HCT116 (cell line): ENCODE measurements at regions not wholly inside any gene's neighbourhood (a gene's known extent, or its start where the extent isn't known, plus 50 kb on each side); places are given as distances from the start of the nearest gene placed in this dataset.

Experiments used
- EGR1 ChIP-seq: IDR thresholded peaks from 2 replicates; pipeline ENCODE4 v1.6.1; 2012; ENCODE audit warnings: low read depth
- ELF1 ChIP-seq: IDR thresholded peaks from 2 replicates; pipeline ENCODE4 v1.6.1; 2012; ENCODE audit warnings: low read depth, borderline replicate concordance
- EZH2 ChIP-seq: fragments of 200-600 bp; sonication (generic); IDR thresholded peaks from 2 replicates; pipeline ENCODE4 v1.6.1; 2017; ENCODE audit warnings: antibody characterized with exemption, mixed run types
- EZH2phosphoT487 ChIP-seq: fragments of 200-600 bp; IDR thresholded peaks from 2 replicates; pipeline ENCODE4 v1.6.1; 2018; ENCODE audit warnings: antibody characterized with exemption, borderline replicate concordance
- POLR2A ChIP-seq: IDR thresholded peaks from 2 replicates; pipeline ENCODE4 v1.7.0; 2011; ENCODE audit warnings: borderline replicate concordance; ENCODE audit not compliant: insufficient read depth, insufficient read length; ENCODE audit errors: extremely low read depth
- POLR2AphosphoS5 ChIP-seq: IDR thresholded peaks from 2 replicates; pipeline ENCODE4 v1.6.1; 2011; ENCODE audit warnings: mild to moderate bottlenecking, low read depth, low read length, moderate library complexity
- RAD21 ChIP-seq: IDR thresholded peaks from 2 replicates; pipeline ENCODE4 v1.6.1; 2012; ENCODE audit warnings: low read depth, mild to moderate bottlenecking
- REST ChIP-seq: IDR thresholded peaks from 2 replicates; pipeline ENCODE4 v1.6.1; 2012; ENCODE audit warnings: low read depth
- YY1 ChIP-seq: IDR thresholded peaks from 2 replicates; pipeline ENCODE4 v1.6.1; 2011; ENCODE audit warnings: low read length, low read depth, moderate library complexity, mild to moderate bottlenecking; ENCODE audit not compliant: insufficient replicate concordance; ENCODE audit errors: extremely low read depth
- ZNF274 ChIP-seq: fragments of 200-500 bp; sonication (Bioruptor generic); IDR thresholded peaks from 2 replicates; pipeline ENCODE4 v1.6.1; 2014; ENCODE audit warnings: mild to moderate bottlenecking, low read depth, low read length, inconsistent platforms
- TF ChIP-seq, protein P1 (sequence below), 3 experiments: fragments of 200-600 bp in 1 of 3; sonication (generic) in 1 of 3; IDR thresholded peaks in 2 of 3; conservative IDR thresholded peaks in 1 of 3; 2 replicates each; pipeline ENCODE4 v1.5.1; 2012 to 2017; ENCODE audit warnings: low read depth in 2 of 3, low read length in 2 of 3, antibody characterized with exemption in 1 of 3, borderline replicate concordance in 1 of 3, control low read depth in 1 of 3, mild to moderate bottlenecking in 1 of 3, mixed read lengths in 1 of 3, mixed run types in 1 of 3, moderate library complexity in 1 of 3; ENCODE audit not compliant: insufficient read depth in 1 of 3

DNA sequence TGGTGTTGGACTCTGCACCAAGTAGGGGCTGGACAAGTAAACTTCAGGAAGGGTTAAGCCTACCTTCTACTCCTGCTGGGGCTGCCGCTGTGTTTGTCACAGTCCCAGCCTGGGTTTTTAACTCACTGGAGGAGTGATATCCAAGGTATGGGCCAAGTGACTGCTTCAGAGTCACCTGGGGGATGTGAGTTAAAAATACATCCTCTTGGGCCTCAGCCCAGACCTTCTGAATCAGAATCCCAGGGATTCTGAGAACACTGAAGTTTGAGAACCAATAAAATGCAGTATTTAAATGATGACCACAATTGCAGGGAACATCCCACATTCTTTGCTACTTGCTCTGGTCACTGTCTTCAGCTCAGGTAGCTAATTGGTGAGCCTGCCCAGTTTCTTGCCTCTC is 95.1 kb upstream of the DNAH5 start:
- TF ChIP-seq, protein P1, sequence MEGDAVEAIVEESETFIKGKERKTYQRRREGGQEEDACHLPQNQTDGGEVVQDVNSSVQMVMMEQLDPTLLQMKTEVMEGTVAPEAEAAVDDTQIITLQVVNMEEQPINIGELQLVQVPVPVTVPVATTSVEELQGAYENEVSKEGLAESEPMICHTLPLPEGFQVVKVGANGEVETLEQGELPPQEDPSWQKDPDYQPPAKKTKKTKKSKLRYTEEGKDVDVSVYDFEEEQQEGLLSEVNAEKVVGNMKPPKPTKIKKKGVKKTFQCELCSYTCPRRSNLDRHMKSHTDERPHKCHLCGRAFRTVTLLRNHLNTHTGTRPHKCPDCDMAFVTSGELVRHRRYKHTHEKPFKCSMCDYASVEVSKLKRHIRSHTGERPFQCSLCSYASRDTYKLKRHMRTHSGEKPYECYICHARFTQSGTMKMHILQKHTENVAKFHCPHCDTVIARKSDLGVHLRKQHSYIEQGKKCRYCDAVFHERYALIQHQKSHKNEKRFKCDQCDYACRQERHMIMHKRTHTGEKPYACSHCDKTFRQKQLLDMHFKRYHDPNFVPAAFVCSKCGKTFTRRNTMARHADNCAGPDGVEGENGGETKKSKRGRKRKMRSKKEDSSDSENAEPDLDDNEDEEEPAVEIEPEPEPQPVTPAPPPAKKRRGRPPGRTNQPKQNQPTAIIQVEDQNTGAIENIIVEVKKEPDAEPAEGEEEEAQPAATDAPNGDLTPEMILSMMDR (IDR thresholded peaks at IDR 0.05 in 2 of 3, conservative IDR thresholded peaks at IDR 0.05 in 1 of 3; ENCODE audit: borderline replicate concordance in 1 of 3, insufficient read depth in 1 of 3, low read depth in 2 of 3, low read length in 2 of 3), result no peak
- TF ChIP-seq YY1, result no peak
- no peak for TF ChIP-seq POLR2A
- no peak for TF ChIP-seq ELF1
- TF ChIP-seq RAD21, result no peak
- TF ChIP-seq EZH2, result no peak
- TF ChIP-seq EZH2phosphoT487, result no peak
- no peak for TF ChIP-seq ZNF274
- TF ChIP-seq POLR2AphosphoS5, result no peak
- TF ChIP-seq REST, result no peak
- no peak for TF ChIP-seq EGR1
